GM21529 (cell line): ENCODE measurements at regions not wholly inside any gene's neighbourhood (a gene's known extent, or its start where the extent isn't known, plus 50 kb on each side); places are given as distances from the start of the nearest gene placed in this dataset.

Experiments used
- ATAC-seq: cut with Tn5 transposase; IDR thresholded peaks from one replicate; pipeline ENCODE4 v1.9.1; 2021; ENCODE audit not compliant: unreplicated experiment

DNA sequence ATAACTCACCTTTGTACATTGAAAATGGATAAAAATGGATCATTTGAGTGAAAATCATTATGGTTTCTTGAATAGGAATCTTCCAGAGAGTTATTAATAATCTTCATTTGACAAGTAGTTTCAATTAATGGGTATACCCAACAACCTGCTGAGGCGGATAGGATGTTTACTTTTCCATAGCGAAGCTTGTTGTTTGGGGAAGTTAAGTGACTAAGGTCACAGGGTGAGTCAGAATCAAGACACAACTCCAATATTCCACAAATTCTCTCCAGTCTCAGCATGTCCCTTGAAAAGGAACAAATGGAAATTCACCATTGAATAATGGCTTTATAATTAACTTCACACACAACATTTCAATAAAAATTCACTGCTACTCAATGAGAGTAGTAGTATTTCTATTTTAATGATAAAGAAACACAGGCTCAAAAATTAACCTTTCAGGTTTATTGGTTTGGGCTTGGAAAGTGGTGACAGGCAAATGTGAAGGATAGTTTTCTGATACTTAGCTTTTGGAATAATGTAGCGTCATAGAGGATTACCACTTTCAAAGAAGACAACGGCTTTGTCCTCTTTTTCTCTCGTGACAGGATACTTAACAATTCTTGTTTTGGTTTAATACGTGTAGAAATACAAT, 211.3 kb downstream of the GPD2 start:
- no peak for ATAC-seq

DNA sequence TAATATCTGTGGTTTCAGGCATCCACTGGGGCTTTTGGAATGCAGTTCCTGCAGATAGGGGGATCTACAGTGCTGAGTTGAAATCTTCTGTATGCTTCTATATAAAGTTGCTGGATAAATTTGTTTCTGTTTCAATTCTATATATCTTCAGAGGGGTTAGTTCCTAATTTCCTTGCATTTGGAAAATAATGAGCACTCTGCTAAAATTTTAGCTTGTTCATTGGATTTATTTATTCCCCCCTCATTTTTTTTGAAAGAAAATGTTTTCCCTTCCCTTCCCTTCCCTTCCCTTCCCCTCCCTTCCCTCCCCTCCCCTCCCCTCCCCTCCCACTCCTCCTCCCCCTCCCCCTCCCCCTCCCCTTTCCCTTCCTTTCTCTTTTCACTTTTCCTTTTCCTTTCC, 212.3 kb downstream of the GPD2 start:
- no peak for ATAC-seq

DNA sequence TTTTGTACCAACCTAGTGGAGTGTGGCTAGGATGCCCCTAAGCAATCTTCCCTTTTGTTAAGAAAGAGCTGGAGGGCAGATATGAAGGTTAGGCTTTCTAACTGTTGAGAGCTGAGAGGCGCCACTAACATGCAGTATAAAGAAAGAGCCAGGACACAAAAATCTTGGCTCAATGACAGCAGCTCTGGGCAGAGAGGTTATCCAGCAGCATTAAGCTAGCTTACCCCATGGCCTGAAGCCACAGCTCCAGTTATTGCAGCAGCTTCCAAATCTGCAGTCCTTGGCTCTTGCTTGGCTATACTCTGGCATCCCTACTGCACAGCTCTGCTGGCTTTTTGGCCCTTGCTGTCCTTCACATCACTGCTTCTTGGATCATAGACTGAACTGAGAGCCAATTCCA, 213.4 kb downstream of the GPD2 start:
- ATAC-seq, result no peak

DNA sequence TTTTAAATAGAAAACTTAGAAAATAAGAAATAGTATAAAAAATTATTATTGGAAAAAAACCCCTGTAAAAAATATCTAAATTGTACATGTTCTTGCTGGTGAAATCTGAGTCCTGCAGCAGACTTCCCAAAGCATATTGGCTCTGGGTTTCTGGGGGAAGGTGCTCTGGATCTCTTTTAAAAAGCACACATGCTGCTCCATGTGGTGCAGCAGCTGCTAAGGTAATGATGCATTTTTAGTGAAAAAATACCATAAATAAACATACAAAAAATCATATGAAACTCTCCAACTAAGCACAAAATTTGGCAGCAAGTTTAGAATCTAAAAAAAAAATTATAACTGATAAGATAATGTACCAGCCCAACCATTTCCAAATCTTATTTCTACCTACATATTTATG, 216.5 kb downstream of the GPD2 start:
- ATAC-seq, result no peak

DNA sequence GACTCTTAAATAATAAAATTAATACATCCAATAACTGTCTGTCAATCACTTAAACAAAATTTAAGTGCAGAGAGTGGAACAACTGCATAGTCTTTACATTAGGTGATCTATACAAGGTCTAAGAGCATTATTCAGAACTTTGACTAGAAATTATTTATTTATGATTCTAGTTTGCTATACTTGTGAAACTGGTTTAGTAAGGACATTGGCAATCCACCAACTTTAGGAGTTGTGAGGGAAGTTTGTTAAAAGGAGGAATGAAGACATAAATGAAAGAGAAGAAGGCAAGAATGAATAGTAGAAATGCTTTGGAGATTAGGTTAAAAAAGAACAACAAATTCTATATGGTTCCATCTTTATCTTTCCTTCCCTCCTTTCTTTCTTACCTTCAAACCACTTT, 217.5 kb downstream of the GPD2 start:
- ATAC-seq, result no peak

DNA sequence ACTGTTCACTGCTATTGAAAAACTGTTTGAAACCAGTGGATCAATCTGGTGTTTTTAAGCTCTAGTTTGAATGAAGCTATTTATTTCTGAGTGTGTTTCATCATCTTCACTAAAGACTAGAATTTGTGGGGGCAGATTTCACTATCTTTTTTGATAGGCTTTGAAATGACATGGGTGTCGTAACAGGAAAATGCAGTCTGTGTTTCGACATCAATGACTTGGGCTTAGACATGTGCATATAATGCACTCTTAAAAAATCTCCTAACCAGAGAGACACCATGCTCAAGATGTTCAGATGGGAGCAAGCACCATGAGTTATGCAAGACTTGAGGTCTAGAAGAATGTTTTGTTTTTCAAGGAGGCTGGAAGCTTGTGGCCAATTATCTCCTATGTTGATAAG, 221.6 kb downstream of the GPD2 start:
- no peak for ATAC-seq

DNA sequence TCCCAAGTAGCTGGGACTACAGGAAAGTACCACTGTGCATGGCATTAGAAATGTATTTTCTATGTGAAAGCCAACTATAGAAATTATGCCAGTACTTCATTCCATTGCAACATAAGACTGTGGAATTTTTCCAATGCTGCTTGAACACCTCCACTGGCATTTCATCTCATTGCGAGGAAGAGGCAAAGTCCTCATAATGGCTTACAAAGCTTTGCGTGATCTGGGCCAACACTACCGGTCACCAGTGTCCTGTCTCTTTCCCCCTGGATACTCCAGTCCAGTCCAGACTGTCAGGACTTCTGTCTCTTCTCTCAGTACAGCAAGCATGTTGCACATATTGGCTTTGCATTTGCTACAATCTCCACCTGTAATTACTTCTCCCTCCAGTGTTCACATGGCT, 223.5 kb downstream of the GPD2 start:
- ATAC-seq, result no peak

DNA sequence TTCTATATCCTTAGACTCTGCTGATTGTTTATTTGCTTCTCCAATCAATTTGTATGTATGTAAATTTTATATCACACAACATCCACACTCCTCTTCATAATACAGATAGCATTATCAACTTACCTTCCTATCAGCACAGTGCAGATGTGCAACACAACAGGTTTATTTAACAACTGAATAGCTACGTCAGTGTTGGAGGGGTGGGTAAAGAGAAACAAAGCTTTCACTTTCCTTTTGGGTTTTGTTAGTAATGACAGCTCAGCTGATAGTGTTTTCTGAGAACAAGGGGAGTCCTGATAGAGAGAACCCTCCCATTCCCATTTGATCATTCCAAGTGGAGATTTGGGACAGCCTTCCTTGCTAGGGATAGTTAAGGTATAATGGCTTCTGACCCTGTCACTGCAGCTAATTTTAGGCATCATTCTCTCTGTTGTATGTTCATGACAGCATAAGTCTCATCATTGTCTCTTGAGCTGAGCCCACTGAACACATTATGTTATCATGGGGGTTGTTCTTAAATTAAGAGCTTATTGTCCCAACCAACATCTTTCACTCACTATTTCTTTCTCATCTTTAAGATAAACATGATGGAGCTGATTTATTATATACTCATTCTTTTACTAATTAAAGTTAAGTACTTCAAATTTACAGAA, 227.7 kb downstream of the GPD2 start:
- ATAC-seq, result peak; percentile 90

DNA sequence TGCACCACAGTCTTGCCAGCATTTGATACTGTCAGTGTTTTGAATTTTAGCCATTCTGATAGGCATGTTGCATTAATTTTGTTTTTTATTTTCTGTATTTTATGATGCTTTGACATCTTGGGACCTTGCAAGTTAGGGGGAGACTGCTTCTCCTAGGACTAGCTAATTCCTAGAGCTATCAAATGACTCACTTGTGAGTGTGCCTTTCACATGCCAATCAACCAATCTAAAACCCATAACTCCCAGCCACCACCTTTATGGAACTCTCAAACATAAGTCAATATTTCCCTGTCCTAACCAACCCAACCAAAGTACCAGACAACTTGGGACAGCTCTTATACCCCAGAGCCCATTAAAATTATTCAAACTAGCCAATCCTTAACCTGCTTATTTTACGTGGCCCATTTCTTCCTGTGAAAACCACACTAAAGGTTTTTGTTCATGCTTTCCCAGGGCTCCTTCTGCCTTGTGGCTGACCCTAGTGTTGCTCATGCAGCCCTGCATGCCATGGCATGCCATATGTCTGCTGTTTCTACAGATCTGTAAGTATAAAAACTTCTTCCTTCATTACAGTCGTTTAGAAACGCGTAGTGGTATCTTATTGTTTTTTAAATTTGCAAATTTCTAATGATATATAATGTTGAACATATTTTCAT, 230.1 kb downstream of the GPD2 start:
- no peak for ATAC-seq

DNA sequence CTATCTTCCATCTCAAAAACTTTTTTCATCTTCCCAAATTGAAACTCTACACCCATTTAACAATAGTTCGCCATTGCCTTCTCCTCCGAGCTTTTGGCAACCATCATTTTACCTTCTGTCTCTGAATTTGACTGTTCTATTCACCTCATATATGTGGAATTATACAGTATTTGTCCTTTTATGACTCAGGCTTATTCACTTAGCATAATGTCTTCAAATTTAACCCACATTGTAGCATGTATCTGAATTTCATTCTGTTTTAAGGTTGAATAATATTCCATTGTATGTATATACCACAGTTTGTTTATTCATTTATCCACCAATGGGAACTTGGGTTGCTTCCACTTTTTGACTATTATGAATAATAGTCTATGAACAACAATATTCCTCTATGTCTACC, 233.9 kb downstream of the GPD2 start:
- no peak for ATAC-seq

DNA sequence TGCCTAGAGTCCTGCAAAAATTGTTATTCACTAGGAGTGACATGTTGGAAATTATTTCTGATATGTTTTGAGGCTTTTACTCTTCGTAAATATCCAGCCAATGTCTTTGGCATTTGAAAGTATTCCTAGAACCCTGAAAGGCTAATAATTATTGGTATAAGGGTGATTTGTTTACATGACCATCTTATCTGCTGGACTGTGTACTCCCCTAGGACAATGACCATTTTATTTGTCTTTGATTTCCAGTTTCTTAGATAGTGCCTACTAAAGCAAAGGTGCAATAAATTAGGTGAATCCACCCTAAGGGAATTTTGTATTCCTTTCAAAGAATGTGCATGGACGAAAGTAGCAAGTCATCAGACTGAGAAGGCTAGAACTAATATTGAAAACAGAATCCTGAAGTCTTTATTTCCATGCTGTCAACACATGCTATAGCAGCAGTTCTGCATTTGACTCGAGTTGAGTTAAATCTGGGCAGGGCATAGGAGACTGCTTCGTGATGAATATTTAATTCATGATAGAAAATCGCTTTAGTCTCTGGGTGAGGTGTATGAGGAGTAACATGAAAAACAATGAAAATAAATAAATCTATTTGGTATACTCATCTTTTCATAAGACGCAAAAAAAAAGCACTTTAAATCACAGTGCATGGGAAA, 235.7 kb downstream of the GPD2 start:
- no peak for ATAC-seq

DNA sequence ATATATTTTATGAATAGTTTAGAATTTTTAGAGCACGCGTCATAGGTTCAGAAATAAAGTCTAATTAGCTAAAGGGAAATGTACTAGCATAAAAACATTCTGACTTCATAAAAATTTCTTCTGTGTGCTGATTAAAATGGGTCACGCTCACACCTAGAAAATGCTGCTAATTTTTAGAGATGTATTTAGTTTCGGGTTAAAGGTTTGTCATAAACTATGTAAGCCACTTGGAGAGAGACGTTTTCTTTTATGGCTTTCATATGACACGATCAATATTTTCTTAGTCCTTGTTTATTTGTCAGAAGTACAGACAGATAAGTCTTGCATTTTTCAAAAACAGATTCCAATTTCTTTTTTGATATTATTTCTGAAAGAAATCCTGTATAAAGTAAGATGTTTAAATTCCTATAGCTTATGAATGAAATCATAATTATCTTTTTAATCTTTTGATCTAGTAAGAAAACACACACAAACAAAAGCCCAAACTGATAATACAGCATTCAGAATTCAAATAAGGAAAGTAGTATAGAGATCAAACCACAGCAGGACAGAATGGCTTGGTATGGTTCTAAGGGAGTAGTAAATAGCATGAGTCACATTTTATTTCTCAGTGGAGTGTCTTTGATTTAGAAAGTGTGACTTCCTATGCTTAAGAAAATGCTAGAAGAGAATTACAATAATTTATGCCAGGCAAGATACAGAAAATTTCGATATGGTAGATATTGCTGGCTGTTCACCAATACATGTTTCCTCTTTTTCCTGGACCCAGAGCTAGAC, 236.6 kb downstream of the GPD2 start:
- no peak for ATAC-seq

DNA sequence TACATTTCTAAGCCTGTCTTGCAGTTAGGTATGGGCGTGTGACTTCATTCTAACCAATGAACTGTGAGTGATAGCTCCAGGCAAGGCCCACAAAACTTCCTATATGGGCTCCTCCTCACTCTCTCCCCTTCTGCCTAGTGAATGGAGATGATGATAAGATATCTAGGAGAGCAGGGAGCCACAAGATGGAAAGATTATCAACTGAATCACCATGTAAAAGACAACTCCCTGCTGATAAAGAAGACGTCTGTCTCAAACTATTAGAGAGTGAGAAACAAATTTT, 237.1 kb downstream of the GPD2 start:
- ATAC-seq, result no peak

DNA sequence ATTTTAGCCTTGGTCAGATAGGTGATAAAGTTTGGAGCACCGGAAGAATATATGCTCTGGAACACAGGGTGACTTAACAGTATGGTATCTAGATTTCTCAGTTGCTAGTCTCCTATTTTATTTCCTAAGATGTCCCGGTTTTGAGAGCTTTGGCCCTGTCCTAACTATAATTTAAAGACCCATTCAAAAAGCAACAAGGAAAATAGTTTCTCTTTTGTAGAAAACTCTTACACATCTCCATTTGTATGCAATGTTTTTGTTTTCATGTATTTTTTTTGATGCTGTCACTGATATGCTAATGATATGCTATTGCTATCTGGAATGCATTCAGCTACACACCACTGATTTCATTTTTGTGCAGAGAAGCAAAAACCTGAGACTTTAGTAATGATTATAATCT, 237.8 kb downstream of the GPD2 start:
- no peak for ATAC-seq

DNA sequence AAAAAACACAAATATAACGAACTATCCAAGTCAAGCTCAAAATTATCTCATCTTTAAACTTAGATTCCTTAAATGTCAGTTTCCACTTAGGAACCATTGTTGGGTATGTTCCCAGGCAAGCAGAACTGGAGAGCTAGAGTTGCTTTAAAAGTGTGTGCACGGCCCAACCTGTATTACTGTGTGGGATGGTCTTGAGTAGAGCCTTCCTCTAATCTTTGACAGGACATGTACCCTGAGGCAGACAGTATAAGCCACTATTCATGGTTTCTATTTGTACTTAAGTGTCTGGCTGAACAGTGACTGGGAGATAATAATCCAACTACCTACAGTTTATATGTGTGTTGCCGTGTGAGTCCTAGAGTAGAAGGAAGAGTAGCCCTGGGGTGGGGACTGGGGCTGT, 239.7 kb downstream of the GPD2 start:
- no peak for ATAC-seq

DNA sequence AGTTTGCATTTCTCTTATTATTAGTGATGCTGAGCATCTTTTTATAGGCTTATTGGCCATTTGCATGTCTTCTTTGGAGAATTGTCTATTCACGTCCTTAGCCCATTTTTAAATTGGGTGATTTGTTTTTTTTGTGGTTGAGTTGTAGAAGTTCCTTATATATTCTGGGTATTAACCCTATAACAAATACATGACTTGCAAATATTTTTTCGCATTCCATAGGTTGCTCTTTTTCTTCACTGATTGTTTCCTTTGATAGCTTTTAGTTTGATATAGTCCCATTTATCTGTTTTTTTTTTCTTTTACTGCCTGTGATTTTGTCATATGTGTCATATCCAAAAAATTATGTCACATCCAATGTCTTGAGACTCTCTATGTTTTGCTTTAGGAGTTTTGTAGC, 243.6 kb downstream of the GPD2 start:
- ATAC-seq, result no peak

DNA sequence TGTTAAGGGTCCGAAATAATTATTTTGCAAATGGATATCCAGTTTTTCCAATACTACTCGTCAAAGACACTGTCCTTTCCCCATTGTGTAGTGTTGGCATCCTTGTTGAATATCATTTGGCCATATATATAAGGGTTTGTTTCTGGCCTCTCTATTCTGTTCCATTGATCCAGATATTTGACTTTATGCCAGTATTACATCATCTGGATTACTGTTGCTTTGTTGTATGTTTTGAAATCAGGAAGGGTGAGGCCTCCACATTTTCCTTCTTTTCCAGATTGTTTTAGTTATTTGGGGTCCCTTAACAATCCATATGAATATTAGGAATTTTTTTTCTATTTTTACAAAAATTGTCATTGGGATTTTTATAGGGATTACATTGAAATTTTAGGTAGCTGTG, 244.1 kb downstream of the GPD2 start:
- no peak for ATAC-seq

DNA sequence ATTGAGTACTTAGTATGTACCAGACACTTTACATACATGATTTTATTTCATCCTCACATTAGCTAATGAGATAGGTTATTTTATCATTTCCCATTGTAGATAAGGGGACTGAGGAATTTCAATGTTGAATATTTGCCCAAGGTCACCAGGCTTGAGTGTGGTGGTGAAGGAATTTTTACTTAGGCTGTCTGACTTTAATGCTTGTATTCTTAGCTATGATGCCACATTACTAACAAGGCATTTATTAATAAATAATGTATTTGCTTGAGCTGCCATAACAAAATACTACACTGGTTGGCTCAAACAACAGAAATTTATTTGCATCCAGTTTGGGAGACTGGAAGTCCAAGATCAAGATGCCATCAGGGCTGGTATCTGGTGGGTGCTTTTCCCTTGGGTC, 250.9 kb downstream of the GPD2 start:
- no peak for ATAC-seq

DNA sequence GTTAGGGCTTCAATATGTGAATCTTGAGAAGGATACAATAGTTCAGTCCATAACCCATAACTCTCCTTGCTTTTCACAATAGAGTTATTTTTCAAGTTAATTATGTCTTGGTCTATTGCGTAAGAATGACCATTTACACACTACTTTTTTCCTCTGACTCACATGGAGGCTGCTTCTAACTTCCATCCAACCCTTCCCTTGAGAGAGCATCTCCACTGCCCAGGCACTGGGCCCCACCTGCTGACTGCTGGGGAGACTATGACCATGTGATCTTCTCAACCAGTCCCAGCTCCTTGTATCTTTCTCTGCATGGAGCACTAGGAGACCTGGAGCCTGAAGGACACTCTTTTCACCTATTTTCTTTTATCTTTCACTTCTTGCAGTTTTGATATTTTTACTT, 251.5 kb downstream of the GPD2 start:
- no peak for ATAC-seq

DNA sequence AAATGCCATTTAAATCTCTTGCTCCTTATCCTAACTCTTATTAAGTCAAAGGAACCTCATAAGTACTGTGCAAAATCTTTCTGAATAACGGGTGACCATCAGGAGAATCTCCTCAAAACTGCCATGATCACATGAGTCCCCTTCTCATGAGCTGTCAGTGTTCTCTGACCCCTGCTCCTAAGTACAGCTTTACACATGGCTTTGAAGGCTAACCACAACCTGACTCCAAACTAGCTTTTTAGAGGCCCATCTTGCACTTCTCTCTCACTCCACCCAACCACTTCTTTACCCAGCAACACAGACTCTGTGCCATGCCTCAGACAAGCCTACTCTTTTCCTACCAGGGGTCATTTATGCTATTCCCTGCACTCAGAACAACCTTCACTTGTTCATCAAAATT, 253.8 kb downstream of the GPD2 start:
- ATAC-seq, result no peak

DNA sequence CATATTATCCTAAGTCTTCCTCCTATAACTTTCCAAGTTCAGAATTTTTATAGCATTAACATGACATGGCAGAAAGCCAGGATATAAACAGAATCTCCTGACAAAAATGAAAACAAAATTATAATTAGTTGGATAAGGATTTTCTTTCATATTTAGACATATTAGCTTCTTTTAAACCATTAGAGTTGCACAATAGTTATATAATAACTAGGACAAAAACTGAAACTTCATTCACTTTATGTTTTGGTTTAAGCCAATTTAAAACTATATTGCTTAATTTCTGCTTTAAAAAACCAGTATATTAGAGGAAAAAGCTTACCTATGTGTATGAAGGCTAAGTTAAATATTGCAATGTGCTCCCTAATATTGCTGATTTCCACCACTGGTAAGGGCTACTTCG, 254.8 kb downstream of the GPD2 start:
- ATAC-seq, result no peak

DNA sequence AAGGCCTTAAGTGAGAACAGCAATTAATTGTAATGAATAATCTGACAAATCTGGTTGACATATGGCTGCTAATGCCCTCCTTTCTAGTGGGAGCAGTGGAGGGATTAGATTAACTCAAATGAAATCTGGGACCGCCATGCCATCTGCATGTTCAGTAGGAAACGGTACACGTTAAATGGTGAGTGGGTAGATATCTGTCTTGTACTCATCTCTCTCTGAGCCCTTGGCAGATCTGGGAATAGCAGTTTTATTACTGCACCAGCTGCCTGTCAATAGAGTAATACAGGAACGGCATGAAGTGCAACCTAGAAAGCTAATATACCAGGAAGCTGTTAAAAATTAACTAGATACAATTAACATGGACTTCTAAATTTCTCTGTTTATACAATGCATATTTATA, 258.8 kb downstream of the GPD2 start:
- ATAC-seq, result no peak
